Inflammatory macrophage treated with lipopolysaccharide for 1 hour (primary cell): ENCODE measurements at regions not wholly inside any gene's neighbourhood (a gene's known extent, or its start where the extent isn't known, plus 50 kb on each side); places are given as distances from the start of the nearest gene placed in this dataset.

Experiments used
- DNase-seq, 2 donors: peaks; one replicate each; pipeline ENCODE4 v3.0.0-alpha.2; 2020 to 2022

DNA sequence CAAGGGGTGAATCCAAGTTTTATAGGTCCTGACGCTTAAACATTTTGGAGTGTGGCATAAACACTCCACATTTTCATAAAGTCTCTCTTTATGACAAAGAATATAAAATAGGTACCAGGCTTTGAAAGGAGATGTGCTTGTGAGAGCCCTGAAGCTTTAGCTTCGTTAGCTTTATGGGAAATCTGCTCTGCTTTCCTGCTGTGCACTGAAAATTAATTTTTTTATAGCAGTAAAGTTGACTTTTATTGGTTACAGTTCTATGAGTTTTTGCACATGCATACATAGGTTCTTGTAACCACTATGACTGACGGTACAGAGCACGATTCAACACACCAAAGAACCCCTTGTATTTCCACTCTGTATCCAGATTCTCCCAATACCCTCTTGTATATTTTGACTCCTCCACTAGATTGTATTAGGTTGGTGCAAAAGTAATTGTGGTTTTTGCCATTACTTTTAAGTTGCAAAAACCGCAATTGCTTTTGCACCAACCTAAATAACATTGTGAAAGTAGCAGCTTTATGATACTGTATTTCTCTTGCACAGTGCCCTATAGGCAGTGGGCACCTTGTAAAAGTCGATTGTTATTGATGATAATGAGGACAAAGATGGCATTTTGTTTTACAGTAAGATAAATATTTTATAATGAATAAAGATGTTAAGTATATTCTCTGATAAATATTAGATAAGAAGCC lies 145.2 kb upstream of the AKIRIN2 start:
- DNase-seq: no peak

DNA sequence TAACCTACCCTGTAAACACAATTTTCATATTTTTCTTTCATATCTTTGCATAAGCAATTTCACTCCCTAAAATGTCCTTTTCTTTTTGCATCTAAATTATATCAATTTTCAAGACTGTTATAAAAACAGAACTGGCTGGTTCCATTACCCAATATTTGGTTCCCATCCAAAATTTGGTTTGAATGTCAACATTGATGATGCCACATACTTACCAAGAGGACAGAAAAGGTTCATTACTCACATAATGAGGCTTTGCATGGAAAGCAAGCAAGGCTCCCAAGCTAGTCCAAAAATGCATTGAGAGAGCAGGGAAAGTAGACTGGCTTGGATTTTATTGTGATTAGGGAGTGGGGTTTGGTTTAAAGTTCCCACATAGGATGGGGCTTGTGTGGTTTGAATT lies 144.4 kb upstream of the AKIRIN2 start:
- DNase-seq: peak in 1 of 2 donors; percentile 32

DNA sequence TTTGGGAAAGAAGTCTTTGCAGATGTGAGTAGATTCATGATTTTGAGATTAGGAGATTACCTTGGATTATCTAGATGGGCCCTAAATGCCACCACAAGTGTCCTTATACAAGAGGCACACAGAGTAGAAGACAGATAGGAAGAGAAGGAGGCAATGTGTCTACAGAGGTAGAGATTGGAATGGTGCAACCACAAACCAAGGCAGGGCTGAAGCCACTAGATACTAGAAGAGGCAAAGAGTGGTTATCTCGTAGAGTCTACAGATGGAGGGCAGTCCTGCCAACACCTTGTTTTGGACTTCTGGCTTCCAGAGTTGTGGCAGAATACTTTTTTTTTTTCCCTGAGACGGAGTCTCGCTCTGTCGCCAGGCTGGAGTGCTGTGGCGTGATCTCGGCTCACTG lies 138.3 kb upstream of the AKIRIN2 start:
- no peak for DNase-seq

DNA sequence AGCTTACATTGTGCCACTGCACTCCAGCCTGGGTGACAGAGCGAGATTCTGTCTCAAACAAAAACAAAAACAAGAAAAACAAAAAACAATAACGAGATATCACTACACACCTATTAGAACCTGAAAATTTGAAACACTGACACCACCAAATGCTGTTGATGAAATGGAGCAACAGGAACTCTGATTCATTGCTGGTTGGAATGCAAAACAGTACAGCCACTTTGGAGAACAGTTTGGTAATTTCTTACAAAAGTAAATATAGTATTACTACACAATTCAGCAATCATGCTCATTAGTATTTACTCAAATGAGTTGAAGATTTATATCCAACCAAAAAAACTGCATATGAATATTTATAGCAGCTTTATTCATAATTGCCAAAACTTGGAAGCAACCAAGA lies 135.8 kb upstream of the AKIRIN2 start:
- DNase-seq: no peak

DNA sequence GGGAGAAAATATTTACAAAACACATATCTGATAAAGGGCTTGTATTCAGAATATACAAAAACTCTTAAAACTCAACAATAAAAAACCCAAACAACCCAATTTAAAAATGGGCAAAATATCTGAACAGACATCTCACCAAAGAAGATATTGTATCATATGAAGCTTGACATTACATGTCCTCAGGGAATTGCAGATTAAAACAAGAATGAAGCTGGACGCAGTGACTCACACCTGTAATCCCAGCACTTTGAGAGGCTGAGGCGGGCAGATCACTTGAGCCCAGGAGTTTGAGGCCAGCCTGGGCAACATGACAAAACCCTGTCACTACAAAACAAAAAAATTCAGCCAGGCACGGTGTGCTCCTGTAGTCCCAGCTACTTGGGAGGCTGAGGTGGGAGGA lies 135.4 kb upstream of the AKIRIN2 start:
- no peak for DNase-seq

DNA sequence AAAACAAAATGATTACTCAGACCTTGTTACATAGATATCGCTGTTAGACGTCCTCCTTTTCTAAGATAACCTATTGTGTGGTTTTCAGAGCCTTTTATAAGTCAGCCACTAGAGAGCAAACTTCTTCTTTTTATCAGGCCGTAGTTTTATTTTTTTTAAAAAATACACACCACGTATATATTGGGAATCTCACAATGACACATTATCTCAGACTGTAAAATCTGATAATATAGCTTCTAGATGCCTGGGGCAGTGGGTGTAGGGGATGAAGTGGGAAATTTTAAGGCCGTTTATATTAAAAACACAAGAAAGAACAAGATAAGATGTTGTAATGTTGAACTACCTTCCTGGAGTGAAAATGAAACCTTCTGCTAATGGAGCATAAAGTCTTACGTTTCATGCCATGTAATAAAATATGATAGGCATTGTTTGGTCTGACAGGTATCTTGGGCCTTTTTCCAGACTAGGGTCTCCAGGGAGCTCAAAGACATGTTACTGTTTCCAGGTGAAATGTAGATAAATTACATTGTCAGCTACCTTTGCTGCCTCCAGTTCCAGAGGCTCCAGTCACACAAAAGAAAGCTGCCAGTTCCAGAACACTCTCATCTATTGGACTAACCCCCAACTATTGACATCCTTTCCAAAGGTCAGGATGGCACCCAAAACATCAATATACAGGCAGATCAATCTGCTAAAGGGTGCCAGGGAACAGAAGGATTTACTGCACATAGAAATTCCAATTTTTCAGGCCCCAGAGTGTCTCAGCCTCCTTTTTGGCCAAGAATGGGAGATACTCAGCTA lies 130.2 kb upstream of the AKIRIN2 start:
- DNase-seq: peak; percentile 34 to 46

DNA sequence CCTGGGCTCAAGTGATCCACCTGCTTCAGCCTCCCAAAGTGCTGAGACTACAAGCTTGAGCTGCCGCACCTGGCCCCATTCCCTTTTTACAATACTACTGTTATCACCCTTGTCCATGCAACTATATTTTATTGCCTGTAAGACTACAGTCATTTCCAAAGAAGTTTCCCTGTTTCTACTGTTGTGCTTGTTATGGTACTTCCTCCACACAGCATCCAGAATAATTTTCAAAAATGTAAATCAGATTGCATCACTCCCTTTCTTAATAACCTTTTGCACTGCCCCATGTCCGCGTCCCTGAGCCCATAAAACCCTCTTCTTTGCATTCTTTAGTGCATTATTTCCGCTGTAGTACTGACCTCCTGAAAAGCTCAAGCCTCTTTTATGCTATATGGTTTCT lies 128.9 kb upstream of the AKIRIN2 start:
- peak; percentile 51 to 59 for DNase-seq

DNA sequence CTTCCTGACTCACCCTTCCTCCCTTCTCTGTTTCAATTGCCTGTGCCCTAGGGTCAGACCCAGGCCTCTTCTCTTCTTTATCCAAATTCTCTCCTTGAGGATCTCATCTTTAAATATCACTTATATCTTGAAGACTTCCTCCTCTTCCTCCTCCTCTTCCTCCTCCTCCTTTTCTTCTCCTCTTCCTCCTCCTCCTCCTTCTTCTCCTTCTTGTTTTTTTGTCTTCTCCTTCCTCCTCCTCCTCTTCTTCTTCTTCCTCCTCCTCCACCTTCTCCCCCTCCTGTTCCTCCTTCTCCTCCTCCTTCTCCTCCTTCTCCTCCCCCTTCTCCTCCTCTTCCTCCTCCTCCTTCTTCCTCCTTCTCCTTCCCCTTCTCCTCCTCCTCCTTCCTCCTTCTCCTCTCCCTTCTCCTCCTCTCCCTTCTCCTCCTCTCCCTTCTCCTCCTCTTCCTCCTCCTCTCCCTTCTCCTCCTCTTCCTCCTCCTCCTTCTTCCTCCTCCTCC lies 127.6 kb upstream of the AKIRIN2 start:
- DNase-seq: no peak

DNA sequence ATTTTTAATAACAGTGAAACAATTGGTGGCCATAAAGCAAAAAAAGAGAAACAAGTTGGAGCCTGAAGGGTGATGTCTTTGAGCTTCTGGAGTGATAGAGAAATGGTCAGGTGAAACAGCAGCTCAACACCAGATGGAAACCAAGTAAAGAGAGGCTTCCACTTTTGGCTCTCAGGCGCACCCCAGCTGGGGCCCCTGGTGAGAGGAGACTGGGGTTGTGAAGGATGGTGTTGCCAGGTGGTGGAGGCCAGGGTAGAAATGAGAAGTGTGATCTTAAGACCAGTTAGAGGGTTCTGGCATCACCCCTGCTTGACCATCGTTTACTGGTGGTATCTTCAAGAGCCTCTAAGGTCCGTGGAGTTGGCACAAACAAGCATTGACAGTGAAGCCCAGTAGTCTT lies 126.0 kb upstream of the AKIRIN2 start:
- DNase-seq: no peak

DNA sequence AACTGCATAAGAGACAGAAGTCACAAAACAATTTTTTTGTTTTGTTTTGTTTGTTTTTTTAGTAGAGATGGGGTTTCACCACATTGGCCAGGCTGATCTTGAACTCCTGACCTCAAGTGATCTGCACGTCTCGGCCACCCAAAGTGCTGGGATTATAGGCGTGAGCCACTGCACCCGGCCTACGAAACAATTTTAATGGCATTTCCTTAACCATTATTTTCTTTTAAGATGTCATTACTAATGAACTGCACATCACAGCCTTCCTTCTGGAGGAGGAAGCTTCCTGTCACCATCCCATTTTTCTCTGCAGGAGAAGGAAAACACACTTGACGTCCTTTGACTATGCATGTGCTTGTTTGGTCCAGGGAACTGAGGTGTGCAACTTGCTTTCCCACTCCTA lies 125.3 kb upstream of the AKIRIN2 start:
- DNase-seq: no peak

DNA sequence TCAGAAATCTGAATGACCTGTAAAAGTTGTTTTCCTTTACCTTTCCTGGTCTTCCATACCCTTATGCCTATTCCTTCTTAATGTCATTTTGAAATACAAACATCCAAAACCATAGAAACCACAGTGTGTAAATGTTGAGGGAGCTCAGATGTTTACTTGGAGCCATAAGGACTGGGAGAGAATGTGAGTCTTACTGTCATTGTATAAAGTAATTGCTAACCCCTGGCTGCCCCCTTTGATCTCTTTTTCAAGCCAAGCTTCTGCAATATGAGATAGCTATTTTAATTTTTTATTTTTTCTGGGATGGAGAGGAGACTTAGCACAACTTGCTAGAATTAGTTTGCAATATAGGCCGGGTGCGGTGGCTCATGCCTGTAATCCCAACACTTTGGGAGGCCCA lies 124.4 kb upstream of the AKIRIN2 start:
- no peak for DNase-seq

DNA sequence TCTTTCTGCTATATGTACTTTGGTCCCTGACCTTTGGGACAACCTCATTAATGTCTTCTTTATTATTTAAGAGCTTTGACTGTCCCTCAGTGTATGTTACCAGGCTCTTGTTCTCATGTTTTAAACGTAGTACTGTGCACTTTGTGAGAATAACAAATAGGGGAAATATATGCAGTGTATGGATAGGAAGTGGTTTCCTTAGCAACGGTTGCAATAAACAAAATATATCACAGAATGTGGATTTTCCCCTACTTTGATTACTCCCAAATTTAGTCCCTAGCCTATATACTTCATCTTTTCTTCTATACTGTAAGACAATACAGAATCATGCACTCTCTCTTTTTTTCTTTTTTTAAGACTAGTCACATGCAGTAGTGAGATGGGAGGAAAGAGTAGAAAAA lies 123.8 kb upstream of the AKIRIN2 start:
- DNase-seq: peak; percentile 73 to 75

DNA sequence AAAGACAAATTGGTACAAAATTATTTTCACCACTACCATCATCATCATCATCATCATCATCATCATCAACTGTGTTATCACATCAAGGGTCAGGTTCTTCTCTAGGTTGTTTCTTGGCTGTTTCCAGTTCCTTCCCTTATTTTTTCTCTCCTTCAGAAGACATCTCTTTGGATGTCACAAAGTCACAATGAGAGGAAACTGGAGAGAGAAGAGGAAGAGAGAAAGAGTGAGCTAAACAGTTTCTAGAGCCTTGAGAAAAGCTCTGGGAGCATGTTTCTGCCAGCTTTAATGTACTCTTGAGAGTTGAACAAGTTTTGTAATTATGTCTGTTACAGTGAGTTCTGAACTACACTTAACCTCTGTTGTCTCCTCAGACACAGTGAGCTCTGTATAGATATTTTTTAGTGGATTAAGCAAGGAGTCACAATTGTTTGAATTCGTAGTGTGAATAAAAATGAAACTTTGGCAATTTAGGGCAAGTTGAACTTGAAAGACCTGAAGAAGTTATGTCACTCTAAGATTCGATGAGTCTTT lies 123.0 kb upstream of the AKIRIN2 start:
- peak; percentile 30 to 35 for DNase-seq

DNA sequence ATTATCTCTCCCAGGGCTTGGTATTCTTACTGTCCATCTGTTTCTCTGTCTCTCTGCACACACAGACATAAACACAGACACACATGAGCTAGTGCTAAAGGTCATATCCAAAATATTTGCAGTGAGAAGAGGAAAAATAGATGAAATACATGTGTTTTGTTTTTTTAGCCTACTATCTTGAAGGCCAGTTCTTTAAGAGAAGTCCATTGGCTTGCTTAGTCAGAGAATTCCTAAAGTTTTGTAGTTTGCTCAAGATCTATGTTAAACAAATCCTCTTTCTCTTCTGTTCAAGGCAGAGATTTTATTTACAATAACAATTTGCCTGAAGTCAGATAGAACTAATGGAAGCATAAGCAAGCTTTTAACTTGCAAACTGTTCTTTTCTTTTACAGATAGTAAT lies 120.0 kb upstream of the AKIRIN2 start:
- no peak for DNase-seq

DNA sequence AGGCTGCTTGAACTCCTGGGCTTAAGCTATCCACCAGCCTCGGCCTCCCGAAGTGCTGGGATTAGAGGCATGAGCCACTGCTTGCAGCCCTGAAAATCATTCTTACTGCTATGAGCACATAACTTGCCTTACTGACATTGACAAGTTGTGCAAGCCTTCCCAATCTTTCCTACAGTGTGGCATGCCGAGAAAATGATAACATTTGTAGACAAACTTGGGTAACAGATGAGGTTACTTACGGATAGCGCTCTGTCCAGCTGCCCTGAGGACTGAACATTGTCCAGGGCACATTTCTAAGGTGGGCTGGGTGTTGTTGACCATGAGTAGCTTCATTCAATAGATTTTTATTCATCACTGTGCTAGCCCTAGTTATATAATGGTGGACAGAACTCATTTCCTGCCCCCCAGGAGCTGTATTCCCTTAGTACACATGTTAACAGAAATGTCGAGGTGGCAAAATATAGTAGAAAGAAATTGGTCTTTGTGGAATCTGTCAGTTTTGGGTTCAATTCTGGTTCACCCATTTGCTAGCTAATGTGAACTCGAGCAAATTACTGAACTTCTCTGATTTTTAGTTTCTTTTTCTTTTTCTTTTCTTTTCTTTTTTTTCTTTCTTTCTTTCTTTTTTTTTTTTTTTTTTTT lies 118.4 kb upstream of the AKIRIN2 start:
- no peak for DNase-seq

DNA sequence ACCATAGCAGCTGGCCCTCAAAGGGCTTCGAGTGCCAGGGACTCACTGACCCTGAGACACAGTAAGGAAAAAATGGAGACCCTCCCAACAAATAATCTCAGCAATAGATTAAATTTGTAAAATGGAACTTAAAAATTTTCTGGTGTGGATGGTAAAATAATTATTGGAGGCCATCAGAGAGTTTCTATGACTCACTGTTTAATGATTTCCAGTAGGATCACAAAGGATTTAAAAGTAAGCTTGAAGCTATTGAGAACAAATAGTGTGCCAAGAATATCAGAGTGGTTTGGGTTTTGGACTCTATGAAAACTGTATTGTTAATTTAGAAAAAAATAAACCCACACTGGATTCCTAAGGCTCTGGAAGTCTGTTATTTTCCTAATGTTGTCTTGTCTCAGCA lies 115.2 kb upstream of the AKIRIN2 start:
- no peak for DNase-seq

DNA sequence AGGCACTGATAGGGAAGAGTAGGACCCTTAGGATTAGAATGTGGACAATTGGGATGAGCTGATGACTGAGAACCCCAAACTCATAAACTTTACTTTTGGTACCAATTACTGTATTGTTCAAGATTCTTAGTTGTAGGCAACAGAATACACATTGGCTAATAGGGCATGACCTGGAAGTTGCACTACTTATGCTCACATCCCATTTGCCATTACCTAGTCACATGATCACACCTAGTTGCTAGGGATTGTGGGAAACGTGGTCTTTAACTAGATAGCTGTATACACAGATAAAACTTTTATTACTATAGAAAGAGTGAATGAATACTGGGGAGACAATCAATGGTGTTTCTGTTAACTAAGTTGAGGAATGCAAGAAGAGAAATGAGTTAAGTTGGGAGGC lies 113.4 kb upstream of the AKIRIN2 start:
- no peak for DNase-seq

DNA sequence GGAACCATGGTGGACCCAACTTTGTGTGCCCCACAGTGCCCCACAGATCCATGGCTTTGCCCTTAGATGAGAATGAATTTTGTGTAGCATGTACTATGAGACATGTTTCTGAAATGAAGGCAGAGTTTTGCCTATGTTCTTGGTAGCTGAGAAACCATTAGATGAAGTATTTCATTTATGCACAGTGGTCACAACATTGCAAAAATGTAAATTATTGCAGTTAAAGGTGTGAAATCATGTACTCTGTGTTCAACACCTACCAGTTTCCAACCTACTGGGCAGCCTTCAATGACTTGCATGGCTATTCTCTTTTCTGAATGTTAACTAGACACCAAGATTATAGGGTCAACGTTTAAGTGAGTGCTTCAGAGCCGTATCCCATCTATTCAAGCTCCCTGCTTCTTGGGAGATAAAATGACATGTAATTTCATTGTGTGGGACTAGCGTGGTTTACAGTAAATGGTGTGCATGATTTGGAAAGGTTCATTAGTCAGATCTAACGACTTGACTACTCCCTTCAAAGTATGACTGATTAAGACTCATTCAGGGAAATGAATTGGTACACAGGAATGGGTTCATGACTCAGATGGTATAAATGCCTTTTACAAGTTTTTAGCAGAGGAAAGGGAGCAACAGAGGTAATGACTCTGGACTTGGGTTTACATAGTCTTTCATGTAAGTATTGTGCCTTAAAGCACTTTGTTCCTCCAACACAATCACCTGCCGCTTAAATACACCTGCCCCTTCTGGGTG lies 106.1 kb upstream of the AKIRIN2 start:
- peak in 1 of 2 donors; percentile 26 for DNase-seq

DNA sequence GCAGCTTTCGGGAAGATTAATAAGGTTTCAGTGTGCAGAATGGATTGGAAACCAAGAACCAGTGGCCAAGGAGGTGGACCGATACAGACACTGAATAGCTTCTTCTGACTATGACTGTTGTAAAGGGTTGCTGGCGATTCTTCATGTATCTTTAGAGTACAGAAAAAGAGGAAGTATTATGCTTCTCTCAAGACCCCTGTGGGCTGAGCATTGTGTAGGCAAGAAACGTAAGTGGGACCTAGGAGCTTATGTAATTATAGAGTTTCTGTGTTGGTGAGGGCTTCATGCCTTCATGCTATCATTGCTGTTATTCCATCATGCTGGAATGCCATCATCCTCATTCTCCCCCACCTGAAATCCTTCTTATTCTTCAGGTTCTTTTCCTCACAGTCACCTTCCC lies 105.4 kb upstream of the AKIRIN2 start:
- DNase-seq: peak; percentile 33 to 78

DNA sequence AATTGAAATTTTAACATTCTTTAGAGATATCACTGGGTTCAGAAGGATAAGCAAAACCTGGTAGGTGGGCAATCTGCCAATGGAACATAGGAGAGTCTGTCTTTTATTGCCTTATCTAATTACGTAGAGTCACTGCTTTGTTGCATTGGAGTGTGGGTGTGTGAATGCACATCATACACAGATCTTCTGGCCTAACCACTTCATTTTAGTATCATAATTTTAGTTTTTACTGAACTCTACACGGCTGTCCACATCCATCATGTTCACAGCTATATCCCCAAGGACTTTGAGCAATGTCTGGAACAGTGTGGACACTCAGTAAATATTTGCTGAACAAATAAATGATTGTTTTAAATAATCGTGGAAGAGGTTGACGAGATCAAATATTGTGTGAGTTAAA lies 104.6 kb upstream of the AKIRIN2 start:
- no peak for DNase-seq

DNA sequence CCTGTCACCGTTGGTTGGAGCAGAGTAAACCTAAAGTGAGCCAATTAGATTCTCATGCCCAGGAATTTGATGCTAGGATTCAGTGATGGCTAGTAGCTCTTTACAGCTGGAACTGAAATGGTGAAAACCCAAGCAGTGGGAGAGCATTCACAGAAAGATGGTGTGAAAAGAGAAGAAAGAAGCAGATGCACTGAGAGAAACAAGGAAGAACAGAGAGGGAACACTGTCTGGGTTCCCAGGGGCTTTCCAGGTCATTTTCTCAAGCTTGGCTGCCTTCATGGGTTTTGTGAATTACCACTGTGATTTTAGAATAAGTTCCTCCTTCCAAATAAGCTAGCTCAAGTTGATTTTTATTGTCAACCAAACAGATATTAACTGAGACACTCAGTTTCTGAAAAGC lies 104.1 kb upstream of the AKIRIN2 start:
- peak; percentile 32 to 59 for DNase-seq

DNA sequence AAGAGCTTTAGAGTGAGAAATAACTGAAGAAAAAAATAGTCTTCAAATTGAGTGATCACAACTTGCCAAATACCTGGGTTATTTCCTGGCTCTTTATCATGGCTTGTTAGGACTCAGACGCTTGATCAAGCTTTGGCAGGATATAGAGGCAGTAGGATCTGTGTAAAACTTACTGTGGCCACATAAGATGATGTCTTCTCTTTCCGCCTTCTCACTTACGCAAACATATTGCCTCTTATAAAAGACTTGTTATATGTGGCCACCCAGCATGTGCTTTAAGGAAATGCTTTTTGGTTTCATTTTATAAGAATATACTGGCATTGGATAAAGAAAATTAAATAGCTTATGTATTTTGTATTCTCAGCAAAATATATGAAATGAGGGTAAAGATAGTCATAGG lies 101.8 kb upstream of the AKIRIN2 start:
- DNase-seq: peak; percentile 42 to 57

DNA sequence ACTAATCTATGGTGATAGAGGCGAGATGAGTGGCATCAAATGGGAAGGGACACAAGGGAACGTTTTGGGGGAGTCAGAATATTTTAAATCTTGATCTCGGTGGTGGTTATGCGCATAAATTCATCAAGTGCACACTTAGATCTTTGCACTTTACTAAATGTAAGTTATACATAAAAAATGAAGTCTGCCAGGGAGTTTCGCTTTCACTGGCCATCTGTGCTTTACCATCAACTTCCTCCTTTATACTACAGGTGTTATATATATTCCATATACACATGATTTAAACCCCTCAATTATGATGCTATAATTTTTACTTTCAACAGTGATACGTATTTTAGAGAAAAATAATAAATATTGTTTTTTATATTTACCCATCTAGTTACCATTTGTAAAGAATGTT lies 97.6 kb upstream of the AKIRIN2 start:
- DNase-seq: no peak
